NCI-H128 (cell line): ENCODE measurements at regions not wholly inside any gene's neighbourhood (a gene's known extent, or its start where the extent isn't known, plus 50 kb on each side); places are given as distances from the start of the nearest gene placed in this dataset.

Experiments used
- DNase-seq: peaks from one replicate; lab custom pipeline; 2025; ENCODE audit not compliant: unreplicated experiment; lab: John Stamatoyannopoulos, UW

DNA sequence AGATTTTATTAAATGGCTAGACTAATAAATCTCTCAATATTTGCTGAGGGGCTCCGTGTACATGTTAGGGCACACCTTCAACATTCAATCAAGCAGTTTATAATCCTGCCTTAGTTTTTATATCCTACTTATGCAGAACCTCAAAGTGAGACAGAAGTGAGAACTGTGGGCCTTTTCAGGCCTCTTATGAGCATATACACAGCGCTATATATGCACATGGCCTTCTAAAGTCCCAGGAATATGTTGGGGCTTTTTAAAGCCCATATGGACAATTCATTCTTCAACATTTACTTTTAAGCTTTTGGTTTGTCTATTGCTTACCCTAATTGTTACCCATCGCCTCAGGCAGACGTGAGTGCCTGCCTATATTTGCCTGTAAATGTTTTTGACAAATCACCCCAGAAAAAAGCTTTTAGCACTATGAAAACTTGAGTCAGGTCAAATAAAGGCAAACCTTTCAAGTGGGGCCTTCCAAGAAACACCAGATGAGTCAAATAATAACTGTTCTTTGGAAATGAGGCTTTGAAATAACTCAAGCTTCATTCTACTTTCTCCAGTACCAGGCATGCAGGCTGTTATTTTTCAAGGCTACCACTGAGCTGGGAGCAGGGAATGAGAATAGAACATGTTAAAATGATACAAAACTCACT is 58.2 kb downstream of the ESM1 start:
- DNase-seq: no peak

DNA sequence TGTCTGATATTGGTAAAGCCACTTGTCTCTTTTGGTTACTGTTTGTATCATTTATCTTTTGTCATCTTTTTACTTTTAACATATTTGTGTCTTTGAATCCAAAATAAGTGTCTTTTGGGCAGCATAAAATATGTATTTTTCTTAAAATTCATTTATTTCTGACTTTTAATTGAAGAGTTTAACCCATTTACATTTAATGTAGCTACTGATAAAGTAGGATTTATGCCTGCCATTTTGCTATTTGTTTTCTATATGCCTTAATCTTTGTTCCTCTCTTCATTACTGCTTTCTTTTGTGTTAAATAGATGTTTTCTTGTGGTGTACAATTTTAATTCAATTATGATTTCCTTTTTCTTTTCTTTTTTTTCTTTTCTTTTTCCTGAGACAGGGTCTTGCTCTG is 60.9 kb downstream of the ESM1 start:
- DNase-seq: no peak

DNA sequence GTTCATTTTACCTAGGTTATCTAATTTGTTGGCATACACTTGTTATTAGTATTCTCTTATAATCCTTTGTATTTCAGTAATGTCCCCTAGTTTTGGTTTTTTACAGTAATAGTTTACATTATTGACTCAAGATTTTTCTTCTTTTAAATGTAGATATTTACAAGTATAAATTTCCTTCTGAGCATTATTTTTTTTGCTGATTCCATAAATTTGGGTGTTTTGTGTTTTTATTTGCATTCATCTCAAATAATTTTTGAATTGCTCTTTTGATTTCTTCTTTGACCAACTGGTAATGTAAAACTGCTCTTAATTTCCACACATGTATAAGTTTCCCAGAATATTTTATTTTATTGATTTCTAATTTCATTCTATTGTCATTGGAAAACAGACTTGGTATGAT is 68.1 kb downstream of the ESM1 start:
- DNase-seq: no peak

DNA sequence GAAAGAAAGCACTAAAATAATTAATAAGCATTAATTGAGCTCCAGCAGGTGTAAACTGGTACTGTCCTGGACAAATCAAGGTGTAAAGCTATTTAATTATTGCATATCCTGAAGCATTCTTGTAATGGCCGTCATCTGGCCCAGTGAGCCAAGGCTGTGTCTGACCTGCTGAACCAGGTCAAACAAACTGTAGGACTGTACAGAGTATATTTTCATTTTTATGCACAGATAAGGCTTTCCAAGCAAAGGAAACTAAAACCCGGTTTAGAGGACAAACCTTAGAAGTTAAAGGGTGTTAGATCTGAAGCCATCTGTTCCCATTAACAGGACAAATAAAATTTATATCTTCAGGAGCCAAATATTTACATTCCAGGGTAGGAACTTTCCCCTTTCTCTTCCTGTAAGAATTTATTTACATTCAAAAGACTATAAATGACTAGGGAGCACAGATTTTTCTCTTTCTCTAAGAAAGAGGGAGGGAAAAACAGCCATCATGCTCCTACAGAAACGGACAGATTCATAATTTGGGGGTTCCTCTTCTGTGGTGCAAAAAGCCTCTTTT is 69.8 kb downstream of the ESM1 start:
- DNase-seq: no peak

DNA sequence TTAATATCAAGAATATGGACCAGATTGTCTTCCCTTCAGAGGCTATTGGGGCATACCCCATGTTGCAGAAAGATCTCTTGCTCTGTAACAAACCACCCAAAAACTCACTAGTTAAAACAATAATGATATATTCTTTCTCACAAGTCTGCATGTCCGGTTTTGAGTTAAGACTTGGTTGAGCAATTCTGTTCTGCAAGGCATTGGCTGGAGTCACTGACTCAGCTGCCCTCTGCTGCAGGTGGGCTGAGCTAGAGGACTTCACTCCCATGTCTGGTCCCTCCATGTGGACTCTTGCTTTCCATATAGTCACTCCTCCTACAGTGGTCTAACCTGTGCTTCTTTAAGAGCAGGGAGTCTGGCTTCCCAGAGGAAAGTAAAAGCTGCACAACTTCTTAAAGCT is 73.4 kb downstream of the ESM1 start:
- DNase-seq: no peak

DNA sequence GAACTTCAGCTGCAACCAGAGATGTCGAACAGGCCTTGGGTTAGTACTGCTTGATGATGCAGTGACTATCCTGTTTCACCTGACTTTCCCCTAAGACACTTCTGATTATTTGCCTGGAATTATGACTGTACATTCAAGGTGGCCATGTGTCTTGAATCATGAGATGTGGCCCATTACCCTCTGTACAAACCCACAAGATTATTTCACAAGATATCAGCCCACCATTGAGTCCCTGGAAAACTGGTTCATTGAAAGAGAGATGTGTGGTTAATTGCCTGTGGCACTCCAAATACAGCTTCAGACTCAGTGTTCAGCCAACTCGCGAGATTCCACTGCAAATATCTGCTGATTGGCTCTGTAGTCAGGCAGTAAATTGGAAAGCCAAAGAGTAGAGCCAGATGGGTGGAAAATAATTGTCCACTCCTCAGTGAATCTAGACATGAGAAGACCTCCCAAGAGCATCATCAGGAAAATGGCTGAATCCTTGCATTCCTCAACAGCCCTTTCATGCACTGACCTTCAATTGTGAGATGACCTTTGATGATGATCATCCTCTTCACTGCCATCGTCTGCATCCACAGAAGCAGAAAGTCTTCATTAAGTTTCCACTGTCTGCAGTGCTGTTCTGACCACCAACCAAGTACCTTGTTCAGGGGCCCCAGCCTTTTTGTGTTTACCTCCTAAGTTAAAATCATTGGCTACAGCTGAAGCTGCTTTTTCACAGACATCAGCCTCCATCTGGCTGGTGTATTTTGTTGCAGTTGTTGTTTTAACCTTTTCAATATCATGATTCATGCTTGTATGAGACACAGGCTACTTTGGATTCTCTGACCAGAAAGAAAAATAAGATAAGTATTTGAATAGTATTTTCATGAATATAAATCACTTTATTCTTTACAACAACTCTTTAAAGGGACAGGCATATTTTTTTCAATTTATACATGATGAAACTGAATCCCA is 75.2 kb downstream of the ESM1 start:
- DNase-seq: no peak

DNA sequence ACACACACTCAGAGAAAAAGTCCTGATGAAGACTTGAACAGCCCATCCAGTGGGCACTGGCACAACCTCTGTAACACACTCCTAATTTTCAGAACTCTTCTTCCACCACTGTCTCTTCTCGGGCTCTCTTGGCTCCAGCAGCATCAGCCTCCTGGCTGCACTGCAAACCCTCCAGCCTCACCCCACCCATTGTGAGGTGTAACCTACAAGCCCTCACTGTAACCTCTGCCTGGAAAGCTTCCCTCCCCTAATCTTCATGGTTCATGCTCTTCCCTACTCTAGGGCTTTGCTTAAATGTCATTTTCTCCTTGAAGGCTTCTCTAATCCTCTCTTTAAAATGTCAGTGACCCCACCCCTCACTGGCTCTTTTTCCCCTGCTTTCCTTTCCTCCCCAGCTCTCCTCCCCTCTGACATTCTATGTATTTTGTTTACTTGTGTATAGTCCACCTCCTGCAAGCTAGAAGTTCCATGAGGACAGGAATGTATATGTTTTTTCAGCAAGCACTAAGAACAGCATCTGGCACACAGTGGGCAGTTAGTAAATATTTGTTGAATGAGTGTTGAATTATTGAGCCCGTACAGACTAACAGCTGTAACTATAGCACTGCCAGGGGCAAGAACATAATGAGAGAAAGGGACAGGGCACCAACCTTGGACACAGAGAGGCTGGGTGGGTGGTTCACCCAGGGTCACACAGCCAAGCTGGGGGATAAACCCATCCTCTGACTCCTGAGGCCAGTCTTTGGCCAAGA is 76.4 kb downstream of the ESM1 start:
- DNase-seq: no peak

DNA sequence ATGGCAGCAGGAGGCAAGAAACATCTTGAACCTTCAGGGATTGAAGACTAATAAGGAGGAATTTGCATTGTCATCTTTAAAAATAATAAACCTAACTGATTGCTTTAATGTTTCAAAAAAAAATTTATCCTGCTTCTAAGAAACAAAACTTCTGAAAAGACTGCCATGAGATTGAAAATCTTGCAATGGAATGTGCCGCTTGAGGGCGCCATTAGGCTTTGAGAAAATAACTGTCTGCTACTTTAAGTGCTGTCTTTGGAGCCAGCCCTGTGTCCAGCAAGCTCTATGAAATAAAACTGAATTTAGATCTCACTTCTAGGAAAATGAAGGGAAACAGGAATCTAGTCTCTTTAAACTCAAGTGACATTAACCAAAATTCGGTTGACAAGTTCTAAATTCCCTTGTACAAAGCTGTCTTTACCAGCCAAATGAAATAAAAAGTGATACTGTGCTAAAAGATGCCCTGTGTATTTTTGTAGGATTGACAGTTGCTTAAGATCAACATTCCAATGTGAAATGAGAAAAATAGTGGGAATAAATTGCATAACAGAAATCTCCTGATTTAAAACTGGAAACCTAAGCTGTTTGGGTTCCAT is 79.4 kb downstream of the ESM1 start:
- no peak for DNase-seq

DNA sequence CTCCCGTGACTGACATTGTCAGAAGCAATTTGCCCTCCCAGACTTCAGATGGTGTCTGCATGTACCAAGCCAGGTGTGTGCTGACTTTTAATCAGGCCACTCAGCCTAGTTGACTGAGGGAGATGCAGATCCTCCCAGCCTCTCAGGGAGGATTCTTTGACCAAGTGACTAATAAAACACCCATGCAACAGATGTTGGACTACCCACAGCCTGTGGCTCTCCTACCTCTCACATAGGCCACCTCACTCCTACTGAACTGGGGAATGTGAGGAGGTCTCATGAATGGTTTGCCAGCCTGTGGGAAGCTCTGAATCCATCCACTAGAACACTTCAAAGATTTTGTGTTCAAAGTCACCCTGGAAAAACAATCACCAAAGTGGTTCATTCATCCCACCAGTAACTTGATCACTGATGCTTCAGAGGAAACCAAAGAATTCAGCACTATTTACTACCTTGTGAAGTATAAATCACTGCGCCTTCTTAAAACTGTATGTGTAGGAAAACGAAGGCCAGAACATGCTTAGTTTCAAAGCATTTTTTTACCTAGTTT is 80.1 kb downstream of the ESM1 start:
- DNase-seq: no peak

DNA sequence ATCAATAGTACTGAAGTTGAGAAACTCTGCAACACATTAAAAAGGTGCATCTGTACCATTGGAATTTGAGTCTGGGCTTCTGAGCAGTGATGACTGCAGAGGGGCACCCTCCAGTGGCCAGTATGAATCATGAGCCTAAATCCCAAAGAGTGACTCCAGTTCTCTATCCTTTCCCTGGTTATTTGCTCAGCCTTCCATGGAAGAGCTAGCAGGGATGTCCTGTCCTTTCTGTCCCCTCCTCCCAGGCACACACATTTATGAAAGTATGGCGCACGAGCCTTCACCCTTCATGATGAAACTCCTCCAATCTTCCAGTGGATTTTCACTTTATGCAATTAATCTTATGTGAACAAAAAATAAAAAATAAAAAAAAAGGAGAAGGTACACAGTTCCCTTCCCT is 81.0 kb downstream of the ESM1 start:
- DNase-seq: no peak

DNA sequence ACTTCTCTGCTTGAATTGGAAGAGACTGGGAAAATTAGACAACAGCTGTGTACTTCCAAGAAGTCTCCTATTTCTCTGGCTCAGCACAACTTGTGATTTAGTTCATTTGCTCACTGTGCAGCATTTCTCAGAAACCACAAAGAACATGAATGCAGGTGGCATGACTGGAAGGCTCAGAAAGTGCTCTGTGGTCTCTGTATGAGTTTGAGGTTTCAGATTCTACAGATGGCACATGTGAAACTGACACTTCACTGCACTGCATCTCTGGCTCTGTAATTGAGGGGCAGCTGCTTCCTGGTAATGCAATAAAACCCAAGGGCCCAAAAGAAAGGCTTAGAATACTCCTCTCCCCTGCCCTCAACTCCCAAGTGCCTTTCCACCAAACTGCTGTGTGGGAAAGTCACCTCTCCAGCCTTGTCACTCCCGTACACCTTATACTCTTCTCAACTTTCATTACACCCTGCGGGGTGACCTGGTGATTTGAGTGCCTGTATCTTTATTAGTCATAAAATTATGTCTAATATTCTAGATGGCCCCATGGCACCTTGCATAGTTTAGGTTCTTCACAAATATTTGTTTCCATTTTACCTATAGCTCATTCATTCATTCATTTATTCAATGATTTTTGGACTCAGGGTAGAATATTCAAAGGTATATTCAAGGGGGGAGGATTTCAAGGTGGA is 82.5 kb downstream of the ESM1 start:
- peak; percentile 49 for DNase-seq

DNA sequence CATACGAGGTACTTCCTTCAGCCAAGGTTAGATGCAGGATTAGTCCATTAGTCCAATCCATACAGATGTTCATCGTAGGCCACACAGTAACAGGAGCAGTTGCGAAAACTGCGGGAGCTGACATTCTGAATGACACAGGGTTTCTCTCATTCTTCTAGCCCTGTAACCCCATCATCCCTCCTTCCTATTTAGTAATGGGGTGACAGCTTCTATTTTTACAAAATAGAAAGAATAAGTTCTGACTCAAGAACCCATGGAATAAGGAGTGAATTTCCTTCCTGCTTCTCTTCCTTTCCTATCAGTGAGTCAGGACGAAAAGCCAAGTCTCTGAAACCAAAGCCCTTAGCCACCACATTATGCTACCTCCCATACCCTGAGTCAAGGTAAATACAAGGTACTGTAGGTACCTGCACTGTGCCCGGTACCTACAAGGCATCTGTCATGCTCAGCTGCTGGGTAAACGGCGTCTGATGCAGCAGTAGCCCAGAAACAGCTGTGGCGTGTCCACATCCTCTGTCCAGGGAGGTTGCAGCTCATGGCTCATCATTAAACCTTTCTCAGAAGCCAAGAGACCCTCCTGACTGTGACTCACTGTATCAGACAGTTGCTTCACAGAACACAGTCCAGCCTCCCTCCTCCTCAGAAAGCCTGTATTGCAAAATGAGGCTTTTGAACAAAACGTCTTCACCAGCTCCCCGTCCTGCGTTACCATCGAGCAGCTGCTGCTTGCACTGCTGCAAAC is 84.2 kb downstream of the ESM1 start:
- no peak for DNase-seq

DNA sequence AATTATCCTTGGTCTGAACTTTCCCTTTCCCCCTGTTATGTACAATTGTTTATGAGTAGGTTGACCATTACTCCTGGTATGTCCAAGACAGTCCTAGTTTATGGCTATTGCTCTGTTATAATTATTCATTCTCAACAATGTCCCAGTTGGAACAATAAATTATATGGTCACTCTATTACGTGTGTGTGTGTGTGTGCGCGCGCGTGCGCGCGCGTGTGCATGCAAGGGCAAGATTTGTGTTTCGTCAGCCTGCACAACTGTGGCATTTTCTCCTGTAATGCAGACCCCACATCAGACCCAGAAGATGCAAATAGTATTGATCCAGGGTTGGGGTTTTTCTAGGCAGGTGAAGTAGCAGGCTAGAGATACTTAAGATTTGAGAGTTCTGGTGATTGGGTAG is 88.4 kb downstream of the ESM1 start:
- no peak for DNase-seq

DNA sequence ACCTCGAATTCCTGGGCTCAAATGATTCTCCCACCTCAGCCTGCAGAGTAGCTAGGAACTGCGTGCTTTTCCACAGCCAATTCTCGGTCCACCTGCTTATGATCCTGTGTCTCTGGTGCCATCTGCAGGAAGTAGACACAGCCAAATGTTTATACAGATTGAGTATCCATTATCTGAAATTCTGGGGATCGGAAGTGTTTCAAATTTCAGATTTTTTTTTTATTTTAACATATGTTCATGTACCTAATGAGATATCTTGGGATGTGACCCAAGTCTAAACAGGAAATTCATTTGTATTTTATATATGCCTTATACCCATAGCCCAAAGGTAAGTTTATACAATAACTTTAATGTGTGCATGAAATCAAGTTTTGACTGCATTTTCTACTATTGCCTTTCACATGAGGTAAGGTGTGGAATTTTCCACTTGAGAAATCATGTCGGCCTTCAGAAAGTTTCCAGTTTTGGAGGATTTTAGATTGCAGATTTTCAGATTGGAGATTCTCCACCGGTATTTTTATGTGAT is 89.5 kb downstream of the ESM1 start:
- no peak for DNase-seq

DNA sequence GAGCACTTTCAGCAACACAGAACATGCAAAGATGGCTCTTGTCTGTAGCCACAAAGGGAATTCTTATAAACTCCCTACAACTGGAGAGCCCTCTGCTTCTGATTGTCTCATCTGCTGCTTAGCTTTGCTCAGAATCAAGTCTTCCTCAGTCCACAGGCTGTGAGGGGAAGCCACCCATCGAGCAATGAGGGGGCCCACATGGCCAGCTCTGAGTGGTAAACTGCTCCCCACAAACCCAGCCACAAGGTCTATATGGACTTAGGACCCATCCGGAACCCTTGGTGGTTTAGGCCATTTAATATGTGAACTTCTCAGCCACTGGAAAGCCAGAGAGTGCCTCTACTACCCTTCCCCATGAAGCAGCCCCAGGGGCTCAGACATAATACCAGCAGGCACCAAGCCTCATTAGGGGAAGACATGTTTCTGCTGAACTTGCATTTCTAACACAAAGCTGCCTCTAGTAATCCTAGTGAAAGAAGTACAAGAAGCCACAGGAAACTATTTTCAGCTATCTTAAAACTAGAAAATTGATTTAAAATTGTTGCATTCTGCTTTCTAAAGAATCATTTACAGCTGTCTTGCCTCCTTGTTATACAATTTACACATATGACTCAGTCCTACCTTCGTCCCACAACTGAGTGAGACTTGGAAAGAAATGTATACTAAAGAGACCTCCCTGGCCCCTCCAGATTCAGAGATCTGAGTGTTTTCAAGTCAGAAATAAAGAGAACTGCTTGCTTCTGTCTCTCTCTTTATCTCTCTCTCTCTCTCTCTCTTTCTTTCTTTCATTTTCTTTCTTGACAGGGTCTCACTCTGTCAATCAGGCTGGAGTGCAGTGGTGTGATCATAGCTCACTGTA is 90.2 kb downstream of the ESM1 start:
- no peak for DNase-seq

DNA sequence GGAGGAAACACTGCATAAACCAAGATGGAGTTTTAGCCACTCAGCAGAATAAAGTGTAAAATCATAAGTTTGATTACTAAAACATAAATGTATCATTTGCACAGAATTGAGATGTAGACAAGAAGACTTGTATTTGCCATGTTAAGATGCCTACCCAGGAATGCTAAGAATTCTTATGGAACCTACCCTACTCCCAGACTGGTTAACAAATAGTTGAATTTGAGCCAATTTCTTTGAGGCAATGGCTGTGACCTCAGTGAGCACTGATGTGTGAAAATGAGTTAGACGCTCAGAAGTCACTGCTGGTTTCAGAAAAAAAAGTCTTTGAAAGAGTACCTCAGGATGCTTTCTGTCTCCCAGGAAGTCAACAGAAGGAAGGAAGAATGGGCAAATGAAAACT is 95.6 kb downstream of the ESM1 start:
- no peak for DNase-seq

DNA sequence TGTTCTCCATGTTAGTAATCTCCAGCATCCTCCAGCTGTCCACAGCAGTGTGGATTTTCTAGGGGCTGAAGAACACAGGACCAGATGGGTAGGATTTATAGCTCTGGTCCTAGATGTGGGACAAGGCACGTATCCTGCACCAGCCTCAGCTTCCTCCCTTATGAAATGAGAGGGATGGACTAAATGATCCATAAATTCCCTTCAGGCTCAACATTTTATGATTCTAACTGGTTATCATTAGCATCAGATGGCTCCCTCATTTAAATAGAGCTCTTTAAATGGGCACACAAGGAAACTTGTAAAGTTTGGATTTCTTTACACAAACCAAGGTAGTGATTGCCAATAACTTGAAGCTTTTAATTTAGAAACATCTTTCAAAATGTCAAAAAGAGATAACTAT is 97.7 kb downstream of the ESM1 start:
- no peak for DNase-seq

DNA sequence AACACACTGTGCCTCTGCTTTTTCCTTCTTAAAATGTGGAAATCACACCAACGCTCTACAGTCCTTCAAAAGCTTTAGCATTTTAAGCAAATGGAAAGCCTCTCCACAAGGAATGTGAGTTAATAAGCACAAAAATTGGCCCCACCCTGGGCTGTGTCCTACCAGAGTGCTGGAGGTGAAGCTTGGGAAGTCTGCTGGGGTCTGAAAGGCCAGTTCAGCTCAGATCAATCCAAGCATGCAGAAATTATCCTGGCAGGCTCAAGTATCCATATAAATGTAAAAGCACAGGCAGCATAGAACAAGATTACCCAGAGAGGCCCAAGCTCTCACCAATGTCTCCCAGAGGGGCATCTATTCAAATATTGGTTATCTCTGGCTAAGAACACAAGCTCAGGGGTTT is 98.5 kb downstream of the ESM1 start:
- no peak for DNase-seq
